HPDE6-E6E7 (cell line): ENCODE measurements at regions not wholly inside any gene's neighbourhood (a gene's known extent, or its start where the extent isn't known, plus 50 kb on each side); places are given as distances from the start of the nearest gene placed in this dataset.
"Not testable (repeated sequence)": the region's sequence is repeated elsewhere in the genome, so short reads cannot be mapped to it uniquely, and the experiment has no call there.

Experiments
- DNase-seq: peaks from one replicate; pipeline ENCODE4 v3.0.0; 2011; ENCODE audit warnings: missing footprints; ENCODE audit errors: extremely low spot score

- DNase-seq, result no peak
Observed at GRCh38 chr3:115252679-115253078, 105.6 kb upstream of the ZBTB20 start.

GRCh38 chr3:115254492-115255196, 107.6 kb upstream of the ZBTB20 start:
- DNase-seq, result no peak

GRCh38 chr3:115255197-115255585, 108.1 kb upstream of the ZBTB20 start:
- no peak for DNase-seq

GRCh38 chr3:115270849-115271248, 123.8 kb upstream of the ZBTB20 start:
- DNase-seq, result no peak

GRCh38 chr3:115272036-115272824, 125.1 kb upstream of the ZBTB20 start:
- DNase-seq, result no peak

GRCh38 chr3:115275896-115276295, 128.8 kb upstream of the ZBTB20 start:
- DNase-seq, result no peak

- DNase-seq, result no peak
Observed at GRCh38 chr3:115279939-115280338, 132.9 kb upstream of the ZBTB20 start.

GRCh38 chr3:115280506-115280905, 133.4 kb upstream of the ZBTB20 start:
- DNase-seq, result no peak

GRCh38 chr3:115281697-115282675, 134.9 kb upstream of the ZBTB20 start:
- DNase-seq, result no peak

GRCh38 chr3:115284980-115285379, 137.9 kb upstream of the ZBTB20 start:
- DNase-seq, result no peak

- no peak for DNase-seq
Observed at GRCh38 chr3:115286529-115287197, 139.6 kb upstream of the ZBTB20 start.

- DNase-seq, result no peak
Observed at GRCh38 chr3:115287198-115287597, 140.1 kb upstream of the ZBTB20 start.

GRCh38 chr3:115292131-115292530, 145.0 kb upstream of the ZBTB20 start:
- DNase-seq, result no peak

- DNase-seq, result no peak
Observed at GRCh38 chr3:115292677-115293165, 145.6 kb upstream of the ZBTB20 start.

- DNase-seq, result no peak
Observed at GRCh38 chr3:115293321-115293720, 146.2 kb upstream of the ZBTB20 start.

- no peak for DNase-seq
Observed at GRCh38 chr3:115301364-115301860, 154.3 kb upstream of the ZBTB20 start.

- DNase-seq, result not testable (repeated sequence)
Observed at GRCh38 chr3:115317953-115318352, 170.9 kb upstream of the ZBTB20 start.

GRCh38 chr3:115321400-115321805, 174.3 kb upstream of the ZBTB20 start:
- no peak for DNase-seq

GRCh38 chr3:115322901-115323300, 175.8 kb upstream of the ZBTB20 start:
- DNase-seq, result no peak

GRCh38 chr3:115323380-115323779, 176.3 kb upstream of the ZBTB20 start:
- DNase-seq, result no peak

- no peak for DNase-seq
Observed at GRCh38 chr3:115324056-115324455, 177.0 kb upstream of the ZBTB20 start.
